GM19025 (cell line): ENCODE measurements at regions not wholly inside any gene's neighbourhood (a gene's known extent, or its start where the extent isn't known, plus 50 kb on each side); places are given as distances from the start of the nearest gene placed in this dataset.
"Not testable (repeated sequence)": the region's sequence is repeated elsewhere in the genome, so short reads cannot be mapped to it uniquely, and the experiment has no call there.

Source experiments
- ATAC-seq: cut with Tn5 transposase; IDR thresholded peaks from one replicate; pipeline ENCODE4 v1.9.1; 2021; ENCODE audit warnings: mild to moderate bottlenecking, low read depth, moderate library complexity; ENCODE audit not compliant: unreplicated experiment

GRCh38 chr5:2166979-2167377, 284.3 kb upstream of the IRX4 start:
- no peak for ATAC-seq

- no peak for ATAC-seq
Observed at GRCh38 chr5:2166306-2166978, 283.7 kb upstream of the IRX4 start.

GRCh38 chr5:2165615-2166305, 283.0 kb upstream of the IRX4 start:
- no peak for ATAC-seq

- ATAC-seq, result no peak
Observed at GRCh38 chr5:2165203-2165602, 282.5 kb upstream of the IRX4 start.

- no peak for ATAC-seq
Observed at GRCh38 chr5:2164586-2164985, 281.9 kb upstream of the IRX4 start.

GRCh38 chr5:2163940-2164490, 281.3 kb upstream of the IRX4 start:
- ATAC-seq, result no peak

GRCh38 chr5:2163060-2163856, 280.5 kb upstream of the IRX4 start:
- ATAC-seq, result no peak

- ATAC-seq, result no peak
Observed at GRCh38 chr5:2160811-2161210, 278.1 kb upstream of the IRX4 start.

- no peak for ATAC-seq
Observed at GRCh38 chr5:2158767-2159166, 276.0 kb upstream of the IRX4 start.

GRCh38 chr5:2158109-2158508, 275.4 kb upstream of the IRX4 start:
- ATAC-seq, result no peak

GRCh38 chr5:2157372-2157771, 274.6 kb upstream of the IRX4 start:
- no peak for ATAC-seq

GRCh38 chr5:2156358-2157059, 273.8 kb upstream of the IRX4 start:
- ATAC-seq, result no peak

- no peak for ATAC-seq
Observed at GRCh38 chr5:2155556-2155955, 272.8 kb upstream of the IRX4 start.

GRCh38 chr5:2153802-2154201, 271.1 kb upstream of the IRX4 start:
- no peak for ATAC-seq

GRCh38 chr5:2153350-2153749, 270.6 kb upstream of the IRX4 start:
- ATAC-seq, result no peak

GRCh38 chr5:2151301-2151888, 268.7 kb upstream of the IRX4 start:
- ATAC-seq, result not testable (repeated sequence)

GRCh38 chr5:2149195-2149539, 266.4 kb upstream of the IRX4 start:
- peak; percentile 90 for ATAC-seq

- ATAC-seq, result peak; percentile 30
Observed at GRCh38 chr5:2148312-2149194, 265.8 kb upstream of the IRX4 start.
